Osteocyte (in vitro differentiated cells): ENCODE measurements at regions not wholly inside any gene's neighbourhood (a gene's known extent, or its start where the extent isn't known, plus 50 kb on each side); places are given as distances from the start of the nearest gene placed in this dataset.

Experiments used
- DNase-seq: peaks from one replicate; pipeline ENCODE4 v3.0.0; 2021; ENCODE audit warnings: mixed read lengths; ENCODE audit not compliant: unreplicated experiment; ENCODE audit errors: extremely low spot score
- H3K27ac Mint-ChIP-seq: one replicate; pipeline ENCODE4 v1.8.0; 2021; ENCODE audit warnings: mild to moderate bottlenecking, mixed read lengths; ENCODE audit not compliant: unreplicated experiment
- H3K27me3 Mint-ChIP-seq: one replicate; pipeline ENCODE4 v1.8.0; 2021; ENCODE audit warnings: mixed read lengths; ENCODE audit not compliant: unreplicated experiment
- H3K36me3 Mint-ChIP-seq: one replicate; pipeline ENCODE4 v1.8.0; 2021; ENCODE audit warnings: mixed read lengths; ENCODE audit not compliant: unreplicated experiment
- H3K4me1 Mint-ChIP-seq: one replicate; pipeline ENCODE4 v1.8.0; 2021; ENCODE audit warnings: mixed read lengths; ENCODE audit not compliant: unreplicated experiment
- H3K4me3 Mint-ChIP-seq: one replicate; pipeline ENCODE4 v1.8.0; 2021; ENCODE audit warnings: mild to moderate bottlenecking, moderate library complexity, mixed read lengths; ENCODE audit not compliant: unreplicated experiment
- H3K9me3 Mint-ChIP-seq: one replicate; pipeline ENCODE4 v1.8.0; 2021; ENCODE audit warnings: mixed read lengths; ENCODE audit not compliant: unreplicated experiment
- TF ChIP-seq, protein P1 (sequence below): fragments of 200-600 bp; sonication (generic); IDR thresholded peaks from 2 replicates; pipeline ENCODE4 v1.5.0; 2021; ENCODE audit warnings: antibody characterized with exemption, mild to moderate bottlenecking, moderate library complexity

- TF ChIP-seq, protein P1, sequence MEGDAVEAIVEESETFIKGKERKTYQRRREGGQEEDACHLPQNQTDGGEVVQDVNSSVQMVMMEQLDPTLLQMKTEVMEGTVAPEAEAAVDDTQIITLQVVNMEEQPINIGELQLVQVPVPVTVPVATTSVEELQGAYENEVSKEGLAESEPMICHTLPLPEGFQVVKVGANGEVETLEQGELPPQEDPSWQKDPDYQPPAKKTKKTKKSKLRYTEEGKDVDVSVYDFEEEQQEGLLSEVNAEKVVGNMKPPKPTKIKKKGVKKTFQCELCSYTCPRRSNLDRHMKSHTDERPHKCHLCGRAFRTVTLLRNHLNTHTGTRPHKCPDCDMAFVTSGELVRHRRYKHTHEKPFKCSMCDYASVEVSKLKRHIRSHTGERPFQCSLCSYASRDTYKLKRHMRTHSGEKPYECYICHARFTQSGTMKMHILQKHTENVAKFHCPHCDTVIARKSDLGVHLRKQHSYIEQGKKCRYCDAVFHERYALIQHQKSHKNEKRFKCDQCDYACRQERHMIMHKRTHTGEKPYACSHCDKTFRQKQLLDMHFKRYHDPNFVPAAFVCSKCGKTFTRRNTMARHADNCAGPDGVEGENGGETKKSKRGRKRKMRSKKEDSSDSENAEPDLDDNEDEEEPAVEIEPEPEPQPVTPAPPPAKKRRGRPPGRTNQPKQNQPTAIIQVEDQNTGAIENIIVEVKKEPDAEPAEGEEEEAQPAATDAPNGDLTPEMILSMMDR: no peak
- H3K4me3 Mint-ChIP-seq: no peak overlapping the region
- peaks cover 33% of the 10 kb centered on the region for H3K4me1 Mint-ChIP-seq
- H3K27me3 Mint-ChIP-seq: no peaks in the 10 kb centered on the region
- H3K27ac Mint-ChIP-seq: no peak overlapping the region
- H3K9me3 Mint-ChIP-seq: peaks cover 3% of the 10 kb centered on the region
- DNase-seq: no peak
- H3K36me3 Mint-ChIP-seq: no peaks in the 10 kb centered on the region
These were observed 295.4 kb upstream of the NR2F2 start for GRCh38 chr15:96035091-96035490.

DNA sequence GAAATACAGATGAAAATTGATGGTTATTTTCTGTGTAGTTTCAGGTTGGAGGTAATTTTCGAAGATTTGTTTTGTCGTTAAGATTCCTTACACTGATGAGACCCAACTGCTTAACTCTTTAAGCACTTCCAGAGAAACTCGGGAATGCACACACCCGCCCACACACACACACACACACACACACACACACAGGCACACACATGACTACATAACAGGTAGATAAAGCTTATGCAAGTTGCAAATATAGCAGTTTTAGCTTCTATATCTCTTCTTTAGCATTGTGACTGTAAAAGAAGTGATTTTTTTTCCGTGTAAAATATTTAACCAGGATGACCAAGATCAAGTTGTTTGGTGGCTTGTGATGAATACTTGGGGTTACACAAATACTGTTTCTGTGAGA, 294.9 kb upstream of the NR2F2 start:
- TF ChIP-seq, protein P1: no peak
- no peaks in the 10 kb centered on the region for H3K27me3 Mint-ChIP-seq
- H3K4me3 Mint-ChIP-seq: no peak overlapping the region
- peaks cover 36% of the 10 kb centered on the region for H3K4me1 Mint-ChIP-seq
- no peak overlapping the region for H3K27ac Mint-ChIP-seq
- no peak for DNase-seq
- no peaks in the 10 kb centered on the region for H3K36me3 Mint-ChIP-seq
- H3K9me3 Mint-ChIP-seq: peaks cover 3% of the 10 kb centered on the region

GRCh38 chr15:96037584-96037983, 292.9 kb upstream of the NR2F2 start:
- H3K4me1 Mint-ChIP-seq: peaks cover 36% of the 10 kb centered on the region

DNA sequence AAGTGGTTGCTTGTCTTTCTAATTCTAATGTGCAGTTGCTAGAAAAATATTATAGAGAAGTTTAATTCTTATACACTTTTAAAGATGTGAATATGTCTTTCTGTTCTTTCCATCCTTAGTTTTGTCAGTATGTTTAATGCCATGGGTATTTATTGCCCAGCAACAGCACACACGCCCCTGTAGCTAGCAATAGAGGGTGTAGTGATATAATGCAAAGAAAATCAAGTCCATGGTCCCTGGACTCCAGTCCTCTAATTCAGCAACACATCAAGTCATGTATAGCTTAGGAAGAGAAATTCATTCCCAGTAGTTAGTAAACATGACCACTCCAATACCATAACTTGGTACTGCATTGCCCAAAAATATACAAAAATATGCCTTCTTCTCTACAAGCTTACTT, 292.4 kb upstream of the NR2F2 start:
- Mint-ChIP-seq H3K27ac (peak overlapping the region; percentile 56), H3K4me1 (peaks cover 36% of the 10 kb centered on the region), H3K4me3 (no peak overlapping the region), H3K9me3 (no peaks in the 10 kb centered on the region), H3K27me3 (no peaks in the 10 kb centered on the region), H3K36me3 (peaks cover 3% of the 10 kb centered on the region)
- TF ChIP-seq, protein P1: no peak
- no peak for DNase-seq

More at GRCh38 chr15:96037584-96037983, 292.9 kb upstream of the NR2F2 start:
- Mint-ChIP-seq H3K9me3 (no peaks in the 10 kb centered on the region), H3K27me3 (no peaks in the 10 kb centered on the region), H3K27ac (peak overlapping the region; percentile 56), H3K36me3 (peaks cover 2% of the 10 kb centered on the region), H3K4me3 (no peak overlapping the region)
- TF ChIP-seq, protein P1: no peak
- DNase-seq: no peak

DNA sequence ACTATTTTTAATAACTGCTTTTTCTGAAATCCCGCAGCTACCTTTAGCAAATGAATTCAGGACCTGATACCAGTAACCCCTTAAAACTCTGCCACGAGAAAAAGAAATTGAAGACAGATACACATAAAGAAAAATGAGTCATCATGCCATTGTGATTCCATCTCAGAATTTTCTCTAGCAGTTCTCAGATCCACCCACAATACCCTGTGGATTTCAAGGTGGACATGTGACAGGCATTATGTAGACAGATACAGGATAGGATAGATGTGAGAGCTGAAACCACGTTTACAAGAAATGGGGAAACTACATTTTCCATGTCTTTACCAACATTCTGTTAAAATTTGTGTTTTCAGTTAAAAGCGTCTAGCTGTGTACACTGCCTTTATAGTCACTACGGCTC, 291.9 kb upstream of the NR2F2 start:
- no peak for DNase-seq
- peaks cover 36% of the 10 kb centered on the region for H3K4me1 Mint-ChIP-seq
- no peaks in the 10 kb centered on the region for H3K9me3 Mint-ChIP-seq

More for the DNA sequence above, 291.9 kb upstream of the NR2F2 start:
- H3K4me3 Mint-ChIP-seq: no peak overlapping the region
- peak overlapping the region; percentile 36 for H3K27ac Mint-ChIP-seq
- no peaks in the 10 kb centered on the region for H3K27me3 Mint-ChIP-seq
- TF ChIP-seq, protein P1: no peak
- peaks cover 3% of the 10 kb centered on the region for H3K36me3 Mint-ChIP-seq
